Kidney capillary endothelial cell (primary cell): ENCODE measurements at regions not wholly inside any gene's neighbourhood (a gene's known extent, or its start where the extent isn't known, plus 50 kb on each side); places are given as distances from the start of the nearest gene placed in this dataset.

Experiments used
- DNase-seq: peaks from one replicate; pipeline ENCODE4 v3.0.0-alpha.2; 2018; ENCODE audit warnings: low spot score

DNA sequence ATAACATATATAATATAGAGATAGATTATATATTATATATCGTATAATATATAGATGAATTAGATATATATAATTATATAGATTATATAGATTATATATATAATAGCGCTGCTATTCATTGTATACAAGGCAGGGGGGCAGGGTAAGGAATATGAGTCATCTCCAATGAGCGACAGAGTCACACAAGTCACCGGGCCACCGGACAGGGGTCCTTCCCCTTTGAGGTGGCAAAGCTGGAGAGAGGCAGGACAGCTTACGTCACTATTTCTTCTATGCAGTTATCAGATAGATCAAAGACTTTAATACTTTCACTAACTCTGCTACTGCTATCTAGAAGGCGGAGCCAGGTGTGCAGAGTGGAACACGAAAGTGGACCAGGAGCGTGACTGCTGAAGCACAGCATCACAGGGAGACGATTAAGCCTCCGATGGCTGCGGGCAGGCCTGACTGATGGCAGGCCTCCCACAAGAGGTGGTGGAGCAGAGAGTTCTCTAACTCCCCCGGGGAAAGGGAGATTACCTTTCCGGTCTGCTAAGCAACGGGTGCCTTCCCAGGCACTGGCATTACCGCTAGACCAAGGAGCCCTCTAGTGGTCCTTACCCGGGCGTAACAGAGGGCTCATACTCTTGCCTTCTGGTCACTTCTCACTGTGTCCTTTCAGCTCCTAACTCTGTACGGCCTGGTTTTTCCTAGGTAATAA, 2154.7 kb downstream of the MRPL39 start:
- no peak for DNase-seq

DNA sequence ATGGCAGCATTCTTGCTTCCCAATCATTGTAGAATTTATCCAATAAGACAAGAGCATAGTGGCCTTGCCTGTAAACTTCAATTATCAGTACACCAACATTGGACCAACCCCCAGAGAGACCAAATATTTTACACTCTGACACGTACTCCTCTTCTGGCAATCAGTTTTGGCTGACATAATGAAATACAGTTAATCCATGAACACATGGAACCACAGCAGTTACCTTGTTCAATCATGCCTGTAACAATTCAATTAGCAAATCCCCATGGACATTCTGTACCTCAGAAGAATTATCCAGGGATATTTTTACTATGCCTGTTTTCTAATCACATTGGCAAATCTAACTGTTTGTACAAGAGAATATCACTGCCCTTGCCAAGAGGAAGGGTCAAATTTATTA, 2162.0 kb downstream of the MRPL39 start:
- no peak for DNase-seq

DNA sequence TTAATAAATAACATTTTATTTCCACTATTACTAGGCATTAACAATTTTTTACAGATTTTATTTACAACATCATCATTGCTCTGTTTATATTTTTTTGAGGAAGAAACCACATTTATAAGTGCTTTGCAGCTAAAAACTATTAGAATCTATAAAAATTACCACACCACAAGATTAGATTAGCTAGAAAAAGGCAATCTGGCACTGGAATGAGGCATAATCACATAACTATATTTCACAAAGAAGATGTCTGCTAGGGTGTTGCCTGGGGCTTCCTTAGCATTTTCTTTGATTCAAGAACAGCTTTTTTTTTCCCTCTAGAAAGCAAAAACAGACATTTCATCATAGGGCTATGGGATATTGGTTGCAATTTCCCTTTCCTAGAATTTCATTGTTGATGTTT, 2169.2 kb downstream of the MRPL39 start:
- no peak for DNase-seq

DNA sequence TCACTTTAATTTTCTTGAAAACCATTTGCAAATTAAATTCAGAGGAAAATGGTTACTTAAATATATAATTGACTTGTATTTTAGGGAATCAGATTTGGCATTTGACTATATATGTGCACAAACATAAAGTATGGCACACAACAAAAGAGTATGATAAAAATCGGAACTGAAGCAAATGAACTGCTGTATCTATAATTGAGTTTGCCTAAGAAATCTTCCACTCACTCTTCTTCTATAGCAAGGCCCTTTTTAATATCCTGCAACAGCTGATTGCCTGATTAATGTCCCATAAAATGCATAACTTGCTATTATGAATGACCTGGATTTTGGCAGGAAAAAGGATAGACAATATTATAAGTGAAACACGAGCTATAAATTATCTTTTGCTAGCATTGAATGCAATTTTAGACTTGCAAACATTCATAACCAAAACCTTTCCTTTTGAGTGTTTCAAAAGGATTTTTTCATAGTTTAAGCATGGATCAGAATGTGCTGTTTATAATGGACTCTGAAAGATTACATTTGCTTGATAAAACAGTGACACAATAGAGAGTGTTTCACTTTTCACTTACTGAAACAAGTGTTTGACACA, 2204.3 kb downstream of the MRPL39 start:
- DNase-seq: no peak

DNA sequence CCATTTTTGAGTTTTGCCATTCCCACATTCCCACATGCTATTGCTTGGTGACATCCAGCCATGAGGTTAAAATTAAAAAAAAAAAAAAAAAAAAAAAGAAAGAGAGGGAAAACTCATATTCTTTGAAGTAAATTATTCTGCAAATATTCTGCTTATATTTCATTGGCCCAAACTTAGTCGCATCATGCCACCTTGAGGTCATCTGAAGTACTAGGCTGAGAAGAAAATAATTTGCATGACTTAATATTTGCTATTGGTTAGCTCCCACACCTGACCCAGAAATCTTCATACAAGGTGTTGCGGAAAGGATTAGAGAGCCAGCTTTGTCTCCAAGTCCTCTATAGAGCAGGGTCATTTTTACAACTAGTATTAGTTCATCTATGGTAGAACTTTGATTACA, 2206.0 kb downstream of the MRPL39 start:
- DNase-seq: peak; percentile 23

DNA sequence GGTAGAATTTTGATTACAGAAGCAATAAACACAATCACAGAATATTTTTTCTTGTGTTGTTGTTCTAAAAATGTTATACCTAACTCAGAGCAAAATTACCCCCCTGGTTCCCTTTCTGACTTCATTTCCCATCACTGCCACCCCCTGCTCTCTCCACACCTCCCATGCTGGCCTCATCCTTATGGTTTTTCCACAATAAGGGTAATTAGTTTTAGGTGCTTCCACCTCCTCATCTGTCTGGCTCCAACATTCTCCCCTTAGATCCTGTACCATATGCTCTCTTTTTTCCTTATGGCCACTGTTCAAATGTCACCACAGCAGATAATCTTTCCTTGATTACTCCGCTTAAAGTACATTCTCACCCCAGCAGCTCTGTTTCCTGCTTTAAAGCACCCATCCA, 2208.6 kb downstream of the MRPL39 start:
- no peak for DNase-seq

DNA sequence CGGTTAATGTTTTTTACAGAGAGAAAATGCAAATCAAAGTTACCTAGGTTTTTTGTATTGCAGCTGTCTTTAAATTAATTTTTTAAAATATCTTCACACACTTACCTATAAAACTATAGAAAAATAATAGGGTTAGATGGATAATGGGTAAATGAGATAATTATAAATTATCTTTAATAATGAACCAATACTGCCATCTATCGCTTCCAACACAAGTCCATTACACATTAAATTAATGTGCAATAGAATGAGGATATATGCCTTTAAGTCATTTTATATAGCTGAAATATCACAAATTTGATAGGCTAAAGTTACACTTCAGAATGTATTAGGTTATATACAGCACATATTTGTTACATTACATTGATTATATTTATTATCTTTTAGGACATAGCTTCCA, 2212.8 kb downstream of the MRPL39 start:
- DNase-seq: no peak

DNA sequence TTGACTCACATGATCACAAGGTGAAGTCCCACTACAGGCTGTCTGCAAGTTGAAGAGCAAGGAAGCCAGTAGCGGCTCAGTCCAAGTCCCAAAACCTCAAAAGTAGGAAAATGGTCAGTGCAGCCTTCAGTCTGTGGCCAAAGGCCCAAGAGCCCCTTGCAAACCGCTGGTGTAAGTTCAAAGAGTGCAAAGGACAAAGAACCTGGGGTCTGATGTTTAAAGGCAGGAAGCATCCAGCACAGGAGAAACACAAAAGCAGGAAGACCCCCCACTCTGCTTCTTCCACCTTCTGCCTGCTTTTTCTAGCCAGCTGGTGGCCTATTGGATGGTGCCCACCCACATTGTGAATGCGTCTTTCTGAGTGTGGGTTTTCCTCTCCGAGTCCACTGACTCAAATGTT, 2222.6 kb downstream of the MRPL39 start:
- DNase-seq: no peak

DNA sequence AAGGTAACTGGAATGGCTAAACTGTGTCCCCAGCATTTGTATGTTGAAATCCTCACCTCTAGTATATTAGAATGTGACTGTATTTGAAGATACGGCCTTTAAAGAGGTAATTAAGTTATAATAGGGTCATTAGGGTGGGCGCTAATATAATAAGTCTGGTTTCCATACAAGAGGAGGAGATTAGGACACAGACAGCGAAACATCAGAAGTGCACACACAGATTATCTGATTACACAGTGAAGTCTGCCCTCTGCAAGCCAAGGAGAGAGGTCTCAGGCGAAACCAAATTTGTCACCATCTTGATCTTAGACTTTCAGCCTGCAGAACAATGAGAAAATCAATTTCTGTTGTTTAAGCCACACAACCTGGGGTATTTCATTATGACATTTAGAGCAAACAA, 2233.1 kb downstream of the MRPL39 start:
- DNase-seq: no peak

DNA sequence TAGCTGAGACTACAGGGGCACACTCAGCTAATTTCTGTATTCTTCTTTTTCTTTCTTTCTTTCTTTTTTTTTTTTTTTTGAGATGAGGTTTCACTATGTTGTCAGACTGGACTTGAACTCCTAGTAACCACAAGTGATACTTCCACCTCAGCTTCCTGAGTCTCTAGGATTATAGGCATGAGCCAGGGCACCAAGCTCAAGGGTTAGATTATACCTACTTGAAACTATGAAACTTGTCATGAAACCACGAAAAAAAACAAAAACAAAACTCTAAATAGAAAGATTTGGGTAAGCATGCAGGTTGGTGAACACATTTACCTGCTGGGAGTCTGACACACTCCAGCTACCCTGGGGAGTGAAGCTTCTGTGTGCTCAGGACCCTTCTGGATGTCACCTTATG, 2250.4 kb downstream of the MRPL39 start:
- no peak for DNase-seq

DNA sequence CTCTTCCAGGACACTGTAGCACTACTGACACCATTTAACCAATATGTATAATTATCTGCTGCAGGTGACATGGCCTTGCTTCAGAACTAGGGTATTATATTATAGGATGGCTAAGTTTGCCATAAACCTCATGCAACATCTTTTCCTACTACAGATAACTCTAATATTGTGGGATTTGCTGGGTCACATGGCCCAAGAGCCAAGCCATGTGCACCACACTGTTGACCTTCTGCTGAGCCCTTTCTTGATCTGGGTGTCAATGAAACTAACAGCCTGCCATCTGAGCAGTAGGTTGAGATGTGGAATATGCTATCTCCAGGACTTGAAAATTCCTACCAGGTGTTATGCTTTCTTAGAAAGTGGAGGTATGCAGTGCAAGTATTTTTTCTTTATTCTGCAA, 2291.1 kb downstream of the MRPL39 start:
- DNase-seq: no peak

DNA sequence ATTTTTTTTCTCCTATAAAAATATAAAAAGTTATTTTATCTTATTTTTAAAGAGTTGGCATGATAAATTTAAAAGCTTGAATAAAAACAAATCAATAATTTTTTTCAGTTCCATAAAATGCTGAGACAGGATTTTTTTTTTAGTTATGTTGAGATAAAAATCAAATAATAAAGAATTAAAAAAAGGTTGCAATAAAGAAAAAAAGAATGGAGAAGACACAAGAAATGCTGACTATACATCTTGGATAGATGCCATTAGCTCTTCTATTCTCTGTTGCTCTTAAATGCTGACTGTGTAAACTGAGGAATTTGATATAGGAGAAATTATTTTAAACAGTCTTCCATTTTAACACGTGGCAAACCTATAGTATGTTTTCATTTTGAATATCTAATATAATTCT, 2298.5 kb downstream of the MRPL39 start:
- DNase-seq: no peak

DNA sequence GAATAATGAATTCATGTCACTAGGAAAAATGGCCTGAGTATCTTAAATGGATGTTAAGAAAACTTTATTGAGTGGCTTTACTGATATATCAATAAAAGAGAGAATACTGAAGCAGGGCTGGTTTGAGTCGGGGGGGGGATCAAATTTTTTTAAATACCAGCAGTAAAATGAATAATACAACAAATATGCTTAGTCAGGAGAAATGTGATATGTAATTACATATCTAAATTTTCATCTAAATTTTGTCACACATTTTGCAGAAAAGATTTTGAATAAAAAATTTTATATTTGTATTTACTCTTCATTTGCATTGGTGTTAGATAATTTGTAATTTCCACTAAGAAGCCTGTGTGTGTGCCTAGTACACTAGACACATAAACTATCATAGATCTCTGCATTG, 2300.2 kb downstream of the MRPL39 start:
- DNase-seq: no peak

DNA sequence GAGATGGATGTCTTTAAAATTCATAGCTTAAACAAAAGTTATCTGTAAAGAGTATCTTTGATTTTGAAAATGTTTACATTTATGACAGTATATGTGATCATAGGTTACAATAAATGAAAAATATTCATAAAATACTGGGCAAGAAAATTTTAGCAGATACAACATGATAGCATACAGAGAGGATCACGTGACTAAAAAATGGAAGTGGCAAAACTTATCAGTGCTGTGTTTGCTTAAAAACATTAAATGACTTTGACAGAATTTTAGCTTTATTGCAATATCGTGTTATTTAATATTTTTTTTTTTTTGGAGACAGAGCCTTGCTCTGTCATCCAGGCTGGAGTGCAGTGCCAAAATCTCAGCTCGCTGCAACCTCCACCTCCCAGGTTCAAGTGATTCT, 2294.1 kb downstream of the NCAM2 start:
- DNase-seq: no peak

DNA sequence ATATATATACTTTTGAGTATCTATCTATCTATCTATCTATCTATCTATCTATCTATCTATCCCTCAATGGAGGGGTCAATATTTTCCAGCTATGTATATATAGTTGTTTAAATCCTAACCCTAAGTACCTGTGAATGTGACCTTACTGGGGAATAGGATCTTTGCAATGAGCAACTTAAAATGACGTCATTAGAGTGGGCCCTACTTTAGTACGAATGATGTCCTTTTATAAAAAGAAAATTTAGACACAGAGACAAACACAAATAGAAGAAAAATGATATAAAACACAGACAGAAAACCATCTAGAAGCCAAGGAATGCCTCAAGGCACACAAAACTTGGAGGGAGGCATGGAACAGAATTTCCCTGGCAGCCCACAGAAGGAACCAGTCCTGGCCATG, 2283.7 kb downstream of the NCAM2 start:
- no peak for DNase-seq

DNA sequence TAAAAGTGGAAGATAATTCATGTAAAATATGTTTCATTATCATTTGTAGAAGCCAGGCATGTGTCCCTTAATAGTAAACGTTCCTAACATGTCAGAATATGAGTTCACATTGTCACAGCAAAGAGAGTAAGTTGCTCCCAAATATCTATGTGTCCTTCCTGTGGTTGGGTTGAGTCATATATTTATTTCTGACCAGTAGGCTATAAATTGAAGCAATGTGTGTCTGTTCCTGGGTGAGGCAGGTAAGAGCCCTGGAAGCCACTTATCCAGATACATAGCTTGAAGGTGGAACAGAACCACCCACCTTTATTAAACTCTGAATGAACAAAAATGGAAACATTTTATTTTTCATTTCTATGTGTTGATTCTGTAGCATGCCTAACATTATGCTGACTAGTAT, 2251.6 kb downstream of the NCAM2 start:
- no peak for DNase-seq

DNA sequence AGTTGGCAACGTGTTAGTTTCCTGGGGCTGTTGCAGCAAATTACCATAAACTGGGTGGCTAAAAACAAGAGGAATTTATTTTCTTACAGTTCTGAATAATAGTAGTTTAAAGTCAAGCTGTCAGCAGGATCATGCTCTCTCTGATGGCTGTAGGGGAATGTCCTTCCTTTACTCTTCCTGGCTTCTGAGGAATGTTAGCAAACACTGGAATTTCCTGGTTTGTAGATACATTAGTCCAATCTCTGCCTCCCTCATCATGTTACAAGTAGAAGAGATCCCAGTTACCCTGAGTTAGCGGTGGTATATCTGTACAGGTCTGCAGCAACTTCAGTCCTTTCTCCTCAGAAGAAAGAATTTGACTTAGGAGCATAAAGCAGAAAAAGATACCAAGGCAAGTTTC, 2249.1 kb downstream of the NCAM2 start:
- DNase-seq: peak; percentile 7

DNA sequence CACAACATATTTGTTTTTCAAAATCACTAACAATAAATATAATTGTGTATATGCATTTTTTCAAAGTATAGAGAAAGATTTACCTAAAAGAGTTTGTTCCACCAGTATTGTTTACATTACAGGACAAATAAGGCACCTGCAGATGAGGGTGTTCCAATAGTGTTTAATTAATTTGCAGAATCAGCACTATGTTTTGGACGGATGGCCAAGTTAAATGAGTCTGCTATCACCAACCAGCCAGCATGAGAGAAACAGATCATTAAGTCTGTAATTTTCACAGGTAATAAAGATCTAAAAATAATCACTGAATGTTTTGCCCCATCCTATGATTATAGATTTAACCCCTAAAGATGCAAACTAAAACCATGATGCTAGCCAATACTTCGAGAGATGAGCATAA, 2247.0 kb downstream of the NCAM2 start:
- DNase-seq: no peak

DNA sequence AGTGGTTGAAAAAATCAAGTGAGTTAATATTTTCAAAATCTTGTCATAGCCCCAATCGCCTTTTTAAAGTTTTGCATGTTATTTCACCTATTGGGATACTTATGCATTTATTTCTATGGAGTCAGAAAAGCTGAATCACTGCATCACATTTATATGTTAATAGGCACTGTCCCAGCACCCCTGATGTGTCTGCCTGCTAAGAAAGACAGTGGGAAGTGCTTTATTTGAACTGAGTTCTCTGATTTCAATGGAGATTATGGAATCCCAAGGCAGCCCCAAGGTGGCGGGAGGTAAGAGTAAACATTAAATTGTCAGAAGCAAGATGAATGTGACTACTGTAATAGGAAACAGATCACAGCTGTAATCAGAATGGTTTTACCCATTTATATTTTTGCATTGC, 2225.7 kb downstream of the NCAM2 start:
- DNase-seq: no peak

DNA sequence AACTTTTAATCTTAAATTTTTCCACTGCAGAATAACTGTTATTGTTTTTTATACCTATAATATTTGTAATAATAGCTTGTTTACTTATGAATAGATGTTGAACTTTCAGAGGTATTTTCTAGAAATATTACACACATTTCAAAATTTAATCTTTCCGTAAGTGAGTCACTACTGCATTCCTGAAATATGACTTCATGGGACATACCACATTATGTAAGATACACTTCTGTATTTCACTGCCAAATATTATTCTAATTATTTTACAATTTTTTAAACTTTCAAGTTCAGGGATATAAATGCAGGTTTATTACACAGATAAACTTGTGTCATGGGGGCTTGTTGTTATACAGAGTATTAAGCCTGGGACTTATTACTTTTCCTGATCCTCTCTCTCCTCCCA, 2220.5 kb downstream of the NCAM2 start:
- no peak for DNase-seq

DNA sequence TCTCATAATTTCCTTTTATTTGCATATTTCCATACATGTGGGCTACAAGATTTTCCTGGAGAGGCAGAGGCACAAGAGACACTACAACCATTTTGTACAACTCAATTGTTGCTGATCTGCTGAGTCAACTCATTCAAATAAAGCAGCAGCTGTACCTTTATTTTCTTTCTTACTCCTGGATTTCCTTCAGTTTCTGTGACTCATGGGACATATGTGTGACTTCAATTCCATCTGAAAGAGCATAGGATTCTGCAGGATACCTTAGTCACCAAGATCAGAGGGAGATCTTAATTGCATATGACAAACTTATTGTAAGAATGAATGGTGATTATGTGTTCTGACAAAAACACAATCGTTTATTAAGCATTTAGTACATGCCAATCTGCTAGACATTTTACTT, 2219.4 kb downstream of the NCAM2 start:
- peak; percentile 10 for DNase-seq

DNA sequence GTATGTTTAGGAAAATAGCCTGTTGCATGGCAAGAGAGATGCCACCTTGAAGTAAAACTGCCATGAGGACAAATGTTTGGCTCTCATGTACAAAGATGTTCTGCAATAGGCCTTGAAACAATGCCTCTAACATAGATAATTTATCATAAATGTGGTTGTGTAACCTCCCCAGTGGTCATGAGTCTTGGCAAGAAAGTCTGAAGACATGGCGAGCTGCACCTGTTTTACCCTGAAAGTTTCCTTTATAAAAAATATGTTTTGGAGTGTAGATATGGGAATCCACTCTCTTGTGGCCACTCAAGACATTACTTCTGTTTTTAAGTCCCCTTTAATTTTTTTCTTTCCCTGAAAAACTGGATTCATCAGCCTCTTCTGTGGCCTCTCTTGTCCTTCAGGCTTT, 2217.1 kb downstream of the NCAM2 start:
- no peak for DNase-seq
